RCC 7860 (cell line): ENCODE measurements at regions not wholly inside any gene's neighbourhood (a gene's known extent, or its start where the extent isn't known, plus 50 kb on each side); places are given as distances from the start of the nearest gene placed in this dataset.

ENCODE experiments used
- DNase-seq: peaks from one replicate; pipeline ENCODE4 v3.0.0-alpha.2; 2015; ENCODE audit warnings: low spot score
- FAIRE-seq: peaks from 2 replicates; lab custom pipeline; 2012; peaks lifted over from hg19 to GRCh38; lab: Jason Lieb, UNC

DNA sequence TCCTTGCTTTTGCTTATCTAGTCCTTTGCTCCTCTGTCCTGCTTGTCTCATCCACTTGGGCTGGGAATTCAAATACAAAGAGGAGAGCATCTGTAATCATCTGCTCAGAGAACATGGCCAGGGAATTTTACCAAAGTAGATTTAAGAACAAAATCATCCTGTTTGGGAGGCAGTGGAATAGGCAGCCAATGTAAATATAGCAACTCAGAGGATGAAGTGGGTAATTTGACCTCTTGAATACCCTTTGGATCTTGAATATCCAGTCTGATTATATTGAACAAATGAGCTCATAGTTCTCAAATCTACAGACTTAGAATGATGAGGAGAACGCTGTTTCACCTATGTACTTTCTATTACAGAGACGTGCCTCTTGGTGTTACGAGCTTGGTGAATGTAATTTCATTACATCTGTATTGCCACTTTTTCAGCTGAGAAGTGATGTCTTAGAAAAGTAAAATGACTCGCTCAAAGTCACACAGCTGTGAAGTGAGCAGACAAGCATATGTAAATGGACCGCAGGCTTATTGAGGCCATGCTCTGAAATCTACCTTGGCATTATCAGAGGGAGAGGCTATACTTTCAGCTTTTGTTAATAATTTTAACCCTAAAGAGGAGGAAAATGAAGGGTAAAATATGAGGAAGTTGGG is 266.3 kb downstream of the MTX2 start:
- FAIRE-seq (peak; percentile 64), DNase-seq (peak; percentile 15)

DNA sequence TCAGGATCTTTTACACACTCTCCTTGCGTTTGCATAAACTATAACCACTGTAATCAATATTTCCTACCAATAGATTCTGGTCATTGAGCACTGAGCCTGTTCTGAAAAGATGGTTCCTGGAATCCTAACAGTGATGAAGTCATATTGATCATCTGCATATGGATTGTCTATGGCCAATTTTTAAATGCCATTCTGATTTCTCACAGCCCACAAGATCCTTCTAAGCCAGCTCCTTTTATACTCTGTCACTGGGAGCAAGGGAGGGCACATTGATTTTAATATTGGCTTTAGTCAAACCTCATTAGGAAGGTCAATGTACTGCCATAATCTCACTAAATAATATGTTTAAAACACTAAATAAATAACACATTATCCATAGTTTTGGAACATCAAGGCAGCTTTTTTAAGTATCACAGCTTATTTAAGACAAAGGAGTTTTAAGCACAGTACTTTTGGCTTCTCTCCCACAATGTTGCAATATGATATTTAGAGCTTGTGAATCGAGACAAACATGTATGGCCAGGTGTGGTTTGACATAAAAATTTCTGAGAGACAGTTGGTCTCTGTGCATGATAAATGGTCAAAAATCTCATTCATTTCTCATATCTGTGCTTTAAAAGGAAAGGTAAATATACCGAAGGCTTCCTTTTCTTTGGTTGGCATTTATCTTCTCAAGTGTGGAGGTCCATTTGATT is 267.3 kb downstream of the MTX2 start:
- DNase-seq = no peak
- no peak for FAIRE-seq

DNA sequence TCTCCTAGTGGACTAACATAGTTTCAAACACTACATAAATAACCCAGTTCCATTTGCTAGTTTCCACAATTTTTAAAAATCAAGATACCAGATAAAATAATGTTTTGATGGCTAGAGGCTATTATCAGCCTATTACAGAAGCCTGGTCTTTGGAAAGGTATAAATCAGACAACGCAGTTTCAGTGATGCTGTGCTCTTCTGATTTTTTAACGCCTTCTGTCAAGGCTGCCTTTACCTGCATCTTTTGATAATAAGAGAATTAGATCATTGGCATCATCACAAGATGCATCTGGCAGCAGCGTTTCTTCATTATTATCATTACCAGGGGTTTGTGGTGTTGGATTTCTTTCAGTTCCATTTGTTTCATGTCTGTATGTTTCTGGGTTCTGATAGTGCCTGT is 268.7 kb downstream of the MTX2 start:
- DNase-seq = no peak
- no peak for FAIRE-seq

DNA sequence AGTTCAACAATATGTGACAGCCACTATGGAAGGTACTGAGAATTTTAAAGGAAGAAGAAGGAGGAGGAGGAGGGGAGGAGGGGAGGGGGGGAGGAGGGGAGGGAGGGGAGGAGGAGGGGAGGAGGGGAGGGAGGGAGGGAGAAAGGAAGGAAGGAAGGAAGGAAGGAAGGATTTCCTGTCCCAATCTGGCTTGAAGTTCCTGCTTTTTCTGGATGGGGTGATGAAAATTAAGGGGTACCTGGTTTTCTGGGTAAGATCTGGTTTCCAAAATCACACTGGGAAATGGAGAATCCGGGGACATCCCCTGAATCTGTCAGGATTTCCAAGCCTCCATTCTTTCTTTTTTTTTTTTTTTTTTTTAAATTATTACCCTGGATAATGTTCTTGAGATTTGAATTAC is 271.8 kb downstream of the MTX2 start:
- FAIRE-seq = no peak

DNA sequence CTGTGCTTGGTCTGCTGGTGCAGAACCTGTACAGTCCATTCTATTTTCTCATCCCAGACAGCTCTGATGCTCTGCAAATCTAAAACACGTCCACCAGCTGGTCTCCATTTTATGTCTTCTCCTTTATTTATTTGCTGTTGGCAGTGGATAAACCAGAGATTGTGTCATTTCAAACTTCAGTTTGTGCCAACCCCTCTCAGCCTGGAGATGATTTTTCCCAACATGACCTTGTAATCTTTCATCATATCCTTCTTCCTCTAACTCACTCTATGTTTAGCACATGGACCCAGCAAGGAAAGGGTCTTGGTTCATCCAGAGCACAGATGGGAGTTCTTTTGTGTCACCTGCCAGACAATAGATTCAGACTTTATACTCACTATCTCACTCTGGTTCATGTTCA is 273.2 kb downstream of the MTX2 start:
- no peak for FAIRE-seq
- DNase-seq = no peak

More for the DNA sequence above, 271.8 kb downstream of the MTX2 start:
- DNase-seq = no peak

DNA sequence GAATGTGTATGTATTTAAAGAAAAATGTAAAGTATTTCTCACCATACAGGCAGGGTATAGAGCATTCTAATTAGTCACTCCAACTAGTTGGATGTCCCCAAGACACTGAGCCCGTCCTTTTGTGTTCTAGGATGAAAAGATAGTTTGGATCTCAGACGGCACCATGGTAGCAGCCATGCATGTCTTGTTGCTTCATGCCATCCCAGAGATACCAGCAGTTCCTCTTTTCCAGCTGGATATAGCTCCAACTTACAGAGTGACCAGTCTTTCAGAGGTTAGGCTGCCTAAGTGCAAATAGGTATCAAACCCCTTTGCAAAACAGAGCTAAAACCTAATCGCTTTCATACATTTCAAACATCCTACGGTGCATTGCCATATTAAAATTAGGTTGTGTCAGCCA is 275.3 kb downstream of the MTX2 start:
- FAIRE-seq = no peak
- no peak for DNase-seq

DNA sequence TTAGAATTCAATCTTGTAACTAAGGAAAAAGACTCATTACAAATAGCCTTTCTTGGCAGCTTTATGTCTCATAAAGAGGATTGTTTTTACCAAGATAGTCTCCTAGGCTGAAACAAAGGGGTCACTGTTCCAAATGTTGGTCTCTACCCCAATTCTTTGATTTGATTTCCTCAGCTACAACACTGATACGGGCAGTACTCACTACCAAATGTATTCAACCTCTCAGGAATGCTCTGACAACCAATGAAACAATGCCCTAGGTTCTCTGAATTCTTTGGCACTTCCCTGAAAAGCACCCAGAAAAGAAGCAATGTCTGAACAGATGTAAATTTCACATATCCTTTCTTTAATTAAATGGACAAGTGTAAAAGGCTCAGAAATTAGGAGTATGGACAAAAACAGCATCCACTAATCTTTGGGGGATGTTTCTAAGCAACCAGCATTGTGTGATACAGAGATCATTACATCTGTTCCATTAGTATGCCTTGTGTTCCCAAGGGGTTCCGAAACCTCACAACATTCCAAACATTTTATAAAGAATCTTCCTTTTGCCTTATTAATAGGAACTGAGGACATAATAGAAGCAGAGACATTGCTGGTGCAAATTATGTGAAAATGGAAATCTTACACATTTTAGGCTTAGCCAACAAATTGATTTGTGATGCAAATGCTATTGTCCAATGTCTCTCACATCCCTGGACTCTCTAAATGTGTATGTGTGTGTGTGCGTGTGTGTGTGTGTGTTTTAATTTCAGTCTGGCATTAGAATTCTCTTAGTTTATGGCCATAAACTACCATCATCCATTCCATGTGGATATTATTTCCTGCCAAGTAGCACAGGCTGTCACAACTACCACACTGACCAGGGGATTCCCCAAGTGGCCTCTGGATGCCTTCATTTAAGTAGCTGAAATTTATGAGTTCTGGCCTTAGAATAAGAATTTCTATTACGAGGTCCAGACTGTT is 276.0 kb downstream of the MTX2 start:
- no peak for DNase-seq
- FAIRE-seq = no peak

DNA sequence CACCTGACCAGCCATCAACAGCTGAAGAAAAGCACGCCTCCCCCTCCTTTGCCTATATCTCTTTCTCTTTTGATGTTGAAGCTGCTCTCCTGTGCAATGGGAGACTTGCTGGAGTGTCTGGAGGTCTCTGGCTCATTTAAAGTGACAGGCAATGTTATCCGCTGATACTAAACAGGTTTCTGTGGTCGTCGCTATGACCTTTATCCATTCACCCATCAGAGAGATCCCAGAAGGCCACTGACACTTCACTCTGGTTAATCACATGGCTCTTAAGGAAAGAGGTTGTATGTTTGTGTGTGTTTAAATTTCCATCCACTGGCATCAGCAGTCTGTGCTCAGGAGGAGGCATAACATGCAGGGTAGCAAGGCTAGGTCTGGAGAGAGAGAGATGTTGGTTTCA is 277.3 kb downstream of the MTX2 start:
- DNase-seq = no peak
- FAIRE-seq = no peak

DNA sequence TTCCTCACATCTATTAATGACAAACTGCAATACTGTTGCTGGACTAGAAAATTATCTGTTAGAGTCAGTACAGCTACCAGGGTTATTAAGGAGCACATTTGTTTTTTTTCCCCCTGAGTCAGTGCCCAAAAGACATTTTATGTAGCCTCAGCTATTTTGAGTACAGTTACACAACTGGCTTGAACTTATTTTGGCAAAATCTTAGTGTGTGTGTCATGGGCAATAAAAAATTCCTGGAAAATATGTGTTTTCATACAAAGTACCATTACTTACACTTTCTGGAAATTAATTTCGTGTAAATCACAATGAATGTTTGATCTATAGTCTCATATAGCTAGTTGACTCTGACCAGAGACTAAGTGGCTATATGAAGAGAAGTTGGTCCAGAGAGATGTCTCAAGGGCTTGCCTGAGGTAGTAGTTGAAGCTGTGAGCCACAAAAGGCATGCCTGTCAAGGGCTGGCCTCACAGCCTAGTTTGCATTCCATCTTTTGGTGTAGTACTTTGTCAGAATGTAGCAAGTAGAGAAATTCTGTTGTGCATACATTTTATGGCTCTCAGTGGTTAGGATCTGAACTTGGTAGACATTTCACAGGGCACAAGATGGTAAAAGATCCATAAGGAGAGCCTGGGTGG is 283.4 kb downstream of the MTX2 start:
- no peak for FAIRE-seq

DNA sequence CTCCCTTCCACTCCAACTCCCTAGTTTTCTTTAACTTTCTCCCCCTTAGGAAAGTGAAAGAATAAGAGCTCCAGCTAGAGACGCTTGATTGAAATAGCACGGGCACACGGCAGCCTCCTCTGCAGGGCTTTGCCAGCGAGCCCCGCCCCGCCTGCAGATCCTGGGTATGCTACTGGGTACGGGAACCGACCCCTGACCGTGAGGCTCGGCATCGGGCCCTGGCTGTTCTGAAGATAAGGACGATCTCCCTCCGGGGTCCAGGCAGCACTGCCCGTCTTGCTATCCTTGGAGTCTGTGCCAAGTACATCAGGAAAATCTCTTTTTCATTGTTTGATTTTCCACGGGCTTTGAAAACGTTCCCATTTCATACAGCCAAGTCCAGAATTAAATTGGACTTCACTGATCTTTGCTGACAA is 284.5 kb downstream of the MTX2 start:
- DNase-seq = peak; percentile 45
- no peak for FAIRE-seq

More for the DNA sequence above, 283.4 kb downstream of the MTX2 start:
- no peak for DNase-seq

DNA sequence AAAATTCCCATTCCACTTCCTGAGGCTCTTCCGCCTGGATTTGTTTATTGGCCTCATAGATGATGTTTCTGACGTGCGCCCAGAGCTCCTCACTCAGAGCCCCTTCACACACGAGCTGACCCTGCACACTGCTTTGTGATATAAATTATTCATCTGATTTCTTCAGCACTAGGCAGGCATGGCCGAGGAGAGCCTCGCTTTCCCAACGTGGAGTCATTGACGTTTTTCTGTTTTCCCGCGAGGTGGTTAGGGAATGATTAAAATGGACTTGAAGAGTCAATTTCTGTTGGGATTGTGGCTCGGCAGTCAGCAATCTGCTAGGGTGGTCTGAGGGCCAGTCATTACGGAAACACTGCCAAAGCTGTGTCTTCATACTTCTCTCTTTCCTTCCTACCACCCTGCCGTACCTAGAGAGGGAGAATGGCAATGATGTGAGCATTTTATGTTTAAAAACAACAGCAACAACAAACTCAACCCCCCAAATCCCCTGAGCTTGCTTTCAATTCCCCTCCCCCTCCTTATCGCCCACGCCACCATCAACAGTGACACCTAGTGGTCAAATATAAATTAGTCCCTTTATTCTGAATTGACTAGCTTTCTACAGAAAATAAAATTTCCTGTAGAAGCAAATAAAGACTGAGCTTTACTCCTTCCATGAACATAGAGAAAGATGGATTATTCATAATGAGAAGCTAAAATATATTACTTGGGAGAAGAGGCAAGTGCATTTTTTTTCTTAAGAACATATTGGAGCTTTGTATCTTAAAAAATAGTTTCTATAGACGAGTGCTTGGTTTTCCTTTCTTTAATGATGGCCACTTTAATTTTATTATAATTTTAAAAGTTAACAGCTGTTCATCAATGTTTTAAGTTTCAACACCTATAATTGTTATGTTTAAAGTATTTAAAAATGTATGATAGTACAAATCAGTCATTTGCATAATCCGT is 285.1 kb downstream of the MTX2 start:
- DNase-seq = peak; percentile 55
- peak; percentile 83 for FAIRE-seq

DNA sequence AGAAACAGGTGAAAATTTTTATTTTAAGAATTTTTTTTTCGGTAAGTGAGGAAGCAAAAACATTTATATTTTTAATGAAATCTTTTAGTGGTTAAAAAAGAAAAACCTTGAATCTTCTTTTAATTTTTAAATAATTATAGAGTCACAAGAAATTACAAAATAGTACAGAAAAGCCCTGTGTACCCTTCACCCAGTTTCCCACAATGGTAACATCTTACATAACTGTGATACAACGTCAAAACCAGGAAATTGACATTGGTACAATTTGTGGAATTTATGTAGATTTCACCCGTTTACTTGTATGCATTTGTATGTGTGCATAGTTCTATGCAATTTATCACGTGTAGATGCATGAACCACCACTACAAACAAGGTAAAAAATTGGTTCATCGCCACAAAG is 285.9 kb downstream of the MTX2 start:
- no peak for FAIRE-seq
- DNase-seq = no peak

DNA sequence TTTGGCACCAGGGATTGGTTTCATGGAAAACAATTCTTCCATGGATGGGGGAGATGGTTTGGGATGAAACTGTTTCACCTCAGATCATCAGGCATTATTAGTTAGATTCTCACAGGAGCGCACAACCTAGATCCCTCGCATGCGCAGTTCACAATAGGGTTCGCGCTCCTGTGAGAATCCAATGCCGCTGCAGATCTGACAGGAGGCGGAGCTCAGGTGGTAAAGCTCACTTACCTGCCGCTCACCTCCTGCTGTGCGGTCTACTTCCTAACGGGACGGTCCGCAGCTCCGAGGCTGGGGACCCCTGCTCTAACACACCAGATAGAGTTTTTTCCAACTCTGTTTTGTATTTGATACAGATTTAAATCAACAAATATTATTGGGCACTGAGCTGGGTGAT is 286.5 kb downstream of the MTX2 start:
- no peak for FAIRE-seq
- DNase-seq = no peak

DNA sequence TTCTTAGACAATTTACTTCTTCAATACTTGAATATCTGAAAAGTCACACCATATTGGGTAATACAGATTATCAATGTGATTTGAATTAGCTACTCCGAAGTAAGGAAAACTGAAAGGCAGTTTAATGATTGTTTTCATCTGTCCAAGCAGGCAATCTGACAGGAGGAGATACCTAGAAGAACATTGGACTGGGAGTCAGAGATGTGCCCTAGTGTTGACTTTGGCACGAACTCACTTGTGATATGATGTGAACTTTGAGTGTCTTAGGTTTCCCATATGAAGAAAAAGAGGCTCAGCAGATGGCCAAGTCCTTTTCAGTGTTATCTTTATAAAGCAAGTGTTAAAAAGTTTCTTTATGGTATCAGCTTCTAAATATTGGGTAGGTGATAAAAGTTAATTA is 287.1 kb downstream of the MTX2 start:
- FAIRE-seq = no peak

DNA sequence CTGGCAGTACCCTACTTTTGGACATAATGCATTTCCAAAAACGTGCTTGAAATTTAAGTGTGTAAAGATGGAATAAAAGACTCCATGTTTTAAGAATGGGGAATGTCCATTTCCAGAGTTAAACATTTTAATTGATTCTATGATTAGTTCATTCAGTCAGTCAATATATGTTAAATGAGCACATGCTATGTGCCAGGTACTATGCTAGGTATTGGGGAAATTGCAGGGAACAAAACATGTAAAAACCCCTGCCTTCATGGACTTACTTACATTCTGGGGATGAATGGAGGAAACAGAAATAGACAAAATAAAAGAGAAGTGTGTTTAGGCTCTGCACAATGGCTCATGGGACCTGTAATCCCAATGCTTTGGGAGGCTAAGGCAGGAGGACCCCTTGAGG is 288.6 kb downstream of the MTX2 start:
- DNase-seq (no peak), FAIRE-seq (no peak)

More for the DNA sequence above, 287.1 kb downstream of the MTX2 start:
- DNase-seq = no peak

DNA sequence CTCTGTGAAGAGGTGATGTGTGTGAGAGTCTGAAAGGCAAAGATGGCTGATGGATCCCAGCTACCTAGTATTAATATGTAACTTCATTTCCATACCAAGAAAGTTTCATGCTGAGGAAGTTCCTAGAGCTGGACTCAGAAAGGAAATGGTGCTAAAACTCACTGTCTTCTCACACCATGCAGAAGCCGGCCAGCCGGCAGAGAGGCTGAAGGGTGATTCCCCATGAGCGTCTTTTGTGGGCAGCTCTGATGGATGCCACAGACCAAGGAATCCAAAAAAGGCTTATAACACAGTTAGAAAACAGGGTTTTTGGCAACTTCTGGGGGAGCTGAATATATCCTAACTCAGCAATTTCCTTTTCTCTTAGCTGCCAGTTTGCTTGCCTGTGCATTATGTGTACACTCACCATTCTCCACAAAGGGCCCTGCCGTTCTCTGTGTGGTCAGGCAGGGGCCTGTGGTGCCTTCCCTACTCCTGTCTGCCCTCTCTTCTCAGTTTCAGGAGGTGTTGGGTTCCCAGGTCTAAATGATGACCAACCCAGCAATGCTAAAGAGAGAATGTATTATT is 289.4 kb downstream of the MTX2 start:
- FAIRE-seq (no peak), DNase-seq (no peak)

DNA sequence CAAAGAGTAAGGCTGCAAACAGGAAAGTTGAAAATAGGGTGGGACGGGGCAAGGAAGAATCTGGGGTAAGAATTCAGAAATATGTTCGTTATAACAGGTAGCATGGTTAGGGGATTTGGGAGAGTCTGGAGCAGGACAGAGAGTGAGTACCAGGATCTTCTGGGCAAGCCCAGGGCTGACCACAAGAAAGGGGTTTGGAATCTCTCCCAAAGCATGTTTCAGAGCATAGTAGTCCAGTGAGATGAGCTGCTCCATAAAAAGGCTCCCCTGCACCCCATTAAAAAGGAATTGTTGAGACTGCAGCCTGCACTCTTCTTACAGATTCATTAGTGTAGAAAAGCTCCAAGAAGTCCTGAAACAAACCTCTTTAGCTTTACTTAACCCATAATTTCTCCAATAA is 291.1 kb downstream of the MTX2 start:
- DNase-seq (no peak), FAIRE-seq (no peak)

DNA sequence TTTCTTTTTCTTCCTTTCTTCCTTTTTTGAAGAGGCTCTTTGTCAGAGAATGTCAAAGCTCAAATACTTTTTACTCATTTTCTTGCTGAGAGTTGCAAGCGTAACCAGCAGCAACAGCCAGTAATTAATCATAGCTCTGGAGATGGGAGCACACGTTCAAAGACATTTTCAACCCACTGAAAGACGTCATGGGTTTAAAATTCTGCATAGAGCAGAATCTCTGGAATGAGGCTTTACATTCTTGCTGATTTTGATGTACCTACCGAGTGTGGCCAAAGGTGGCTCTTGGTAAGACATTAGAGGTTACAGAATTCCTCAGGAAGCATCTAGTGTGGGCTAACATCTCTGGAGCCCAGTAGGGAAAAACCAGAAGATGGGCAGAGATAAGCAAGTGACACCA is 292.5 kb downstream of the MTX2 start:
- DNase-seq = peak; percentile 26
- FAIRE-seq = no peak

DNA sequence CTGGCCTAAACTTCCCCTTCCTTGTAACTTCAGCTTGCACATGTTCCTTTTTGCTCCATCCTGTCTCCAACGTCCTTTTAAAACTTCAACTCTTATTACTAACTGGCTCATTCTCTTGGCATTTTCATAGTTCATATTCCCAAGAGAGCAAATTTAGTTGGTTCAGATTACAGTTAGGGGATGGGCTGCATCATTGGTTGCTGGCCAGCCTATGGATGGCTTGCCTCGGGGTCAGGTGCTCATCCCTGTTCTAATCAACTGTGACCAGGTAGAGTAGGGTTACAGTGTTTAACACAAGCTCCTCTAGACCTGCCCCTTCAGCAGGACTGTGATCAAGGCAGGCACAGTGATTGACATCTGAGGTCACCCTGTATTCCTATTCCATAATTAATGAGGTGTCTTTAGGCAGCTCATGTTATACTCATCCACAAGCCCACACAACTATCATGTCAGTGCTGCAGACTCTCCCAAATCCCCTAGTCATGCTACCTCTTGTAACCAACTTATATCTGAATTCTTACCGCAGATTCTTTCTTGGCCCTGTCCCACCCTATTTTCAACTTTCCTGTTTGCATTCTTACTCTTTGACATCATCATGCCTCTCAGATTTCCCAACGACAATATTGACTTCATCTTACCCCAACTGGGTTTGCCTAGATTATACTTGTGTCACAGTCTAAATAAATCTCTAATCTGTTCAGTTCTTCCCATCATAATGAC is 293.3 kb downstream of the MTX2 start:
- FAIRE-seq = no peak
- no peak for DNase-seq
